Mucosa of gallbladder (tissue), 1 donor: ENCODE measurements at regions not wholly inside any gene's neighbourhood (a gene's known extent, or its start where the extent isn't known, plus 50 kb on each side); places are given as distances from the start of the nearest gene placed in this dataset.
"Not testable (repeated sequence)": the region's sequence is repeated elsewhere in the genome, so short reads cannot be mapped to it uniquely, and the experiment has no call there.

Source experiments
- DNase-seq: peaks from one replicate; pipeline ENCODE4 v3.0.0-alpha.2; 2020; ENCODE audit warnings: low spot score
- donor health status: DM: no; HTN: no; CAD: no.

DNA sequence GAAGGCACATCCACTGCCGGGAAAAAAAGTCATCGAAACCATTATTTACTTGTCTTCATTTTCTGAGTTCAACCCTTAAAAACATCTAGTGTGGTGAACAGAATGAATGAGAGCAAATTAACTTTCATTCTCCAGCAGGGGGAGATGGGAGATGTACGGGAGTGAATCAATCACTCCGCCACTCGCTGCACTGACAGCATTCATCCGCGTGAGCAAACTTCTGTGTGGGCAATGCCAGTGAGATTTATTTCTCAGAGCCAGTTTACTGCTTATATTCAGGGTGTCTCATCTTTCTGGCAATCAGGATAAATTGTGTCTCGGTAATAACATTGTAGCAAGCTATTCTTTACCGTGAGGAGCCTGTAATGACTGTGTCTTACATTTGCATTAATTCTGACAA lies 463.6 kb upstream of the MIS18BP1 start:
- DNase-seq = no peak

DNA sequence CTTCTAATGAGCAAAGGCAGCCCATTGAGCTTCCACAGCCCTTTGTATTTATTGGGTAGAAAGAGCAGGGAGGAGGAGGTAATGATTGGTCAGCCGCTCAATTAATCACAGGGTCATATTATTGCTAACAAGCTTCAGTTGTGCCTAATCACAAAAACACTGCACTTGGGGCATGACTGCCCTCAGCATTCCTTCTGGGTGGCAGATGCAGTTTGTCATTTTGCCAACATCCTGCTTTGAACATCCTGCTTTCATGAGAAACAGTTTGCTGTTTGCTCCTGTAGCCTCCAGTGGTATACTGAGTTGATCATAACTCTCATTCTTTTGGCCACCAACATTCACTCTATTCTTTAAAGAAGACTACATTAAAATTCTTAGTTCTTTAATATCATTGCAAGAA lies 462.9 kb upstream of the MIS18BP1 start:
- no peak for DNase-seq

DNA sequence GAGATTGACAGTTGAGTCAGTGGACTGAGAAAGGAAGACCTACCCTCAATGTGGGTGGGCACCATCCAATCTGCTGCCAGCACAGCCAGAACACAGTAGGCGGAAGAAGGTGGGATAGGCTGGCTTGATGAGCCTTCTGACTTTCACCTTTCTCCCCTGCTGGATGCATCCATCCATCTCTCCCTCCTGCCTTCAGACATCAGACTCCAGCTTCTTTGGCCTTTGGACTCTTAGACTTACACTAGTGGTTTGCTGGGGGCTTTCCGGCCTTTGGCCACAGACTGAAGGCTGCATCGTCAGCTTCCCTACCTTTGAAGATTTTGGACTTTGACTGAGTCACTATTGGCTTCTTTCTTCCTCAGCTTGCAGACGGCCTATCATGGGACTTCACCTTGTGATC lies 456.5 kb upstream of the MIS18BP1 start:
- DNase-seq = no peak

DNA sequence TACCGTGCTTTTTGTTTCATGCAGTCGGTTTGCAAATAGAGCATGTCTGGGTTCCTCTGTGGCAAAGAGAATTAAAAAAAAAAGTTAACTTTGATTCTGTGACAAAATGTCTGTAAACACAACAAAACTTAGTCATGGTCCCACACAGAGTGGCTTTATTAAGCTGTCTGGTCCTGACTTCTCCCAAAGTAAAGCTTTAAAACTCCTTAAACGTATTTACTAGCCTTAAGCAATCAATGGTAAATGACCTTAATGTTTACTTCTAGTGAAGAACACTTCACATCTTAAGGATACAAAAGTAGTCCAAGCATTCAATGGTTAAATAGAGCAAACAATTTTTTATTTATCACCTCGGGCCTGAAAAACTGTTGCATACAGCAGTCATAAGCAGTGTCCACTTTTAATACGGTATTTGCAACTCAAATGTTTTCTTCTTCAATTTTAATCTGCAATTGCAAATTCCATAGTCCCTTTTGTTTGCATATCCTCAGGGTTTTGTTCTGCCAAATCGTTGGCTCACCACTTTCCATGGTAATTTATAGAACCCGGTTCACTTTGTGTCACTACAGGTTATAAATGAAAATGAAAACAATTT lies 453.0 kb upstream of the MIS18BP1 start:
- no peak for DNase-seq

DNA sequence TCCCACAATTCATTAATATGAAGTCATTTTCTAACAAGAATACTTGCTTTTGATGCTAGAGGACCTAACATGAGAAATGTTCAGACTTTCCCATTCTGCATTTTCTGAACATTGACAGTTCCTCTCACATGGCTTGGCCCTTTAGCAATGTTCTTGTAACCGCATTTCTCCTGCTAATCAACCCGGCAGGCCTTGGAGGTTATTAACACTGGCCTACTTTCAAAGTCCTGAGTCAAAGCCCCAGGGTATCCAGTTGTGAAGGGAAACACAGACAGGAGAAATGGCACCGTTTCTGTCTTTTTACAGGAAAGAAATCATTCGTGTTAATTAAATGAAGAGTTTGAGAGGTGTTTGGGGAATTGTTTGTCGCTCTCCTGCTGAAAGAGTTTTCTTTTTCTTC lies 446.5 kb upstream of the MIS18BP1 start:
- DNase-seq = no peak

DNA sequence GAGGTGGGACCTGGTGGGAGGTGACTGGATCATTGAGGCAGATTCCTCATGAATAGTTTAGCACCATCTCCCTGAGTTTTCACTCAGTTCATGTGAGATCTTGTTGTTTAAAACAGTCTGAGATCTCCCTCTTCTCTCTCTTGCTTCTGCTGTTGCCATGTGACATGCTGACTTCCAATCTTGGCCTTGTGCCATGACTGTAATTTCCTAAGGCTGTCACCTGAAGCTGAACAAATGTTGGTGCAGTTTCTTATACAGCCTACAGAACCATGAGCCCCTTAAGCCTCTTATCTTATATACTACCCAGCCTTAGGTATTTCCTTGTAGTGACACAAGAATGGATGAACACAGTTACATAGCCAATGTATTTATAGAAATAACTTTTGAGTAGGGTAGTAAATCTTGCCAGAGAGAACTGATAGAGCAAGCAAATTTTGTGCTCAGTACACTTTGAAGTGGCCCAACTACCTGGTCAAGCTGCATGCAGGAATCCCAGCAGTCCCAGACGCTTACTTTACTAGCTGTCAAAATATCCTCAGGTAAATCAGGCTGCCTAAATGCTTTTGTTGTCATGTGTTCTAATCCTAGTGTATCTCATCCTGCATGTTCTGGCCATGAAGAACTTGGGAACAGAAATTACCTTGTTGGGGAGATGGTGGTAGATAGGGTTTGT lies 445.6 kb upstream of the MIS18BP1 start:
- DNase-seq = no peak

DNA sequence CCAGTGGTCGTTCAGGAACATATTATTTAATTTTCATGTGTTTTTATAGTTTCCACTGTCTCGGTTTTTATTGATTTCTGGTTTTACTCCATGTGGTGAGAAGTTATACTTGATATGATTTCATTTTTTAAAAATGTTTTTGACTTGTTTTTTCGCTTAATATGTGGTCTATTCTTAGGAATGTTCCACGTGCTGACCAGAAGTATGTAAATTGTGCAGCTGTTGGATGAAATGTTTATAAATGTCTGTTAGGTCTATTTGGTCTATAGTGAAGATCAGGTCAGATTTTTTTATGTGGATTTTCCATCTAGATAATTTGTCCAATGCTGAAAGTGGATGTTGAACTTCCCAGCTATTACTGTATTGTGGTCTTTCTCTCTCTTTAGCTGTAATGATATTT lies 433.8 kb upstream of the MIS18BP1 start:
- DNase-seq = no peak

DNA sequence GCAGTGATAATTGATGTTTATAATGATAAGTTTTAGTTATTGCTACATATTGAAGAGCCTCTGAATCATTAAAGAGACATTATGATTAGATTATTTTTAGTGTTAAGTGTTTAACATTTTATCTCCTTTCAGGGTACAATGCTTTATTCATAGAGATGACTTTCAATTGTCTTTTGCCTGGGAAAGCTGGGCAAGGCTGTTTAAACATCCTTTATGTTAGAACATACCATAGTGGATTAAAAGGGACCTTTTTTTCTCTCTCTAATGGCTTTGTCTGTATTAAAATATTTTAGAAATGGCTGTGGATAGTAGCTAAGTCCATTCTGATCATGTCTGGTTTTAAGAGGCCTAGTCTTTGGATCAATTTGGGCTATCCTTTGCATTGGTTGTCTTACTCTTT lies 427.5 kb upstream of the MIS18BP1 start:
- no peak for DNase-seq

DNA sequence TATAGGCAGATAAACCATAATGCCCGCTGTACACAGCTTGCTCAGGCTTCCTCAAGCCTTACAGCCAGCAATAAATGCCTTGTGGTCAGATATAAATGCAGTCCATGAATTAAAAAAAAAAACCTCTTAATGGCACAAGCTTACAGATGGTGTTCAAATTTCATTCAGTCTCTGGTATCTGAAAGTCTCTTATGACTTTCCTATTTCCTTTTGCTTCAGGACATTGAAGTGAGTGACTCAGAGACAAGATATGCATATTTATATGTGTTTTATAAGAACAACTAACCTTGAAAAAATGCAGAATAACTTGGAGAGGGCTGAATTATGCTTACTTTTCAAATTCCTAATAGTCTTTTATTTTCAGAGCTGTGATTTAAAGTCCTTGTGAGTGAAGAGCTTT lies 426.9 kb upstream of the MIS18BP1 start:
- no peak for DNase-seq

DNA sequence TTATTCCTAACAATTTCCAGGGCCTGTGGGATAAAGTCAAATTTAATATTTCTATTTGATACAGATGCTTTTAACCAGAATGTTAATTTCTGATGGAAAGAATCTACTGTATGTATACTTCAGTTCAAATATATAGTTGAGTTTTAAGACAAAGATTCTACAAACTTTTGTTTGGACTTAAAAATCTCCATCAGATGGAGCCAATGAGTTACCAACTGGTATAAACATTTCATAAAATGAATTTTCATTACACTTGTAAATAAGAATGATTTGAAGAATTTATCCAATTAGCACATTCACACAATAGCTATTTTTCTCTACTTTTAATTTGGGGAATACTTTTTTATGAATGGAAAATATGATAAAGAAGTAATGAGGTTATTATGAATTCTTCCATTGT lies 425.2 kb upstream of the MIS18BP1 start:
- DNase-seq = no peak

DNA sequence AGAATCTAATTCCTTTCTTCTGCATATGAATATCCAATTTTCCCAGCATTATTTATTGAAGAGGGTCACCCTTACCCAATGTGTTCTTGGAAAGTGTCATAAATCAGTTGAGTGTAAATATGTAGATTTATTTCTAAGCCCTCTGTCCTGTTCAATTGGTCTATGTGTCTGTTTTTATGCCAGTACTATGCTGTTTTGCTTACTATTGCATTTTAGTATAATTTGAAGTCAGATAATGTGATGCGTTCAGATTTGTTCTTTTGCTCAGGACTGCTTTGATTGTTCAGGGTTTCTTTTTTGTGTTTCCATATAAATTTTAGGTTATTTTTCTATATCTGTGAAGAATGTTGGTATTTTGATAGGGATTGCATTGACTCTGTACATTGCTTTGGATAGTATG lies 420.4 kb upstream of the MIS18BP1 start:
- no peak for DNase-seq

DNA sequence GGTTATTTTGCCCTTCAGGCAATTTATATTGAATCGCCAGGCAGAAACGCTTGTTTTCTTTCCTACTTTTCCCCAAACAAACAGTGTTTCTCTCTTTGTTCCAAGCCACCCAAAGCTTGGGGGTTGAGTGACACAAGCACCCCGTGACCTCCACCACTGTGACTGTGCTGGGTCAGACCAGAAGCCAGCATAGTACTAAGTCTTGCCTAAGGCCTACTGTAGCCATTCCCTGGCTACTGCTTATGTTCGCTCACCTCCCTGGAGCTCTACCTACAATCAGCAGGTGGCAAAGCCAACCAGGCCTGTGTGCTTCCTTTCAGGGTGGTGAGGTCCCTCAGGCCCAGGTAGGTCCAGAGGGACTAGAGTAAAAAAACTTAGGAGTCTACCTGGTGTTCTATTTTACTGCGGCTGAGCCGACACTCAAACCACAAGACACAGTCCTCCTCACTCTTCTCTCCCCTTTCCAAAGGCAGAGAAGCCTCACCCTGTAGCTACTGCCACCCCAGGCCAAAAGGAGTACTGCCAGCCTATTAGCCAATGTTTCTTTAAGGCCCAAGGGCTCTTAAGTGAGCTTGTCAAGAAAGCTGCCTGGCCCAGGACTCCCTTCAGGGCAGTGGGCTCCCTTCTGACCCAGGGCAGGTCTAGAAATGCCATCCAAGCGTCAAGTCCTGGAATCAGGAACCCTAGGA lies 411.8 kb upstream of the MIS18BP1 start:
- DNase-seq = no peak

DNA sequence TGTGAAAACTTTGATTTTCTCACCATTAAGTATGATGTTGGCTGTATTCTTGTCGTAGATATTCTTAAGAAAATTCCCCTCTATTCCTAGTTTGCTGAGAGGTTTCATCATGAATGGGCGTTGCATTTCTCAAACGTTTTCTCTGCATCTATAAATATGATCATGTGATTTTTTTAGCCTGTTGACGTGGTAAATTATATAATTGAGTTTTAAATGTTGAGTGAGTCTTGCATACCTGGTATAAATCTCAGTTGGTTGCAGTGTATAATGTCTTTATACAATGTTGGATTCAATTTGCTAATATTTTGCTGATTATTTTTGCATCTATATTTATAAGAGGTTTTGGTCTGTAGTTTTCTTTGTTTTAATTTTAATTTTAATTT lies 405.9 kb upstream of the MIS18BP1 start:
- no peak for DNase-seq

DNA sequence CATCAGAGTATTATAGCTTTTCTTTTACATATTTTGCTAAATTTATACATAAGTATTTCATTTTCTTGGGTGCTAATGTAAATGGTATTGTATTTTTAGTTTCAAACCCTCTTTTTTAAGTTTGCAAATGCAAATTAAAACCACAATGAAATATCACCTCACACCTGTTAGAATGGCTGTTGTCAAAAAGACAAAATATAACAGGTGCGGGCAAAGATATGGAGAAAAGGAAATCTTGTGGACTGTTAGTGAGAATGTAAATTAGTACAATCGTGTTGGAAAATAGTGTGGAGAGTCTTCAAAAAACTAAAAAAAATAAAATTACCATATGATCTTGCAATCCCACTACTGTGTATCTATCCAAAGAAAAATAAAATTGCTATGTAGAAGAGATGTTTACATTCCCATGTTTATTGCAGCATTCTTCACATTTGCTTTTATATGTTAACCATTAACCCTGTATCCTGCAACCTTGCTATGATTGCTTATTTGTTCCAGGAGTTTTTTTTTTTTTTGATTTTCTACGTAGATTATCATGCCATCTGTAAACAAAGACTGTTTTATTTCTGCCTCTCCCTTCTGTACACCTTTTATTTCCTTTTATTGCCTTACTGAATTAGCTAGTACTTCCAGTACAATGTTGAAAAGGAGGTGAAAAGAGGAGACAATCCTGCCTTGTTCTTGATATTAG lies 405.4 kb upstream of the MIS18BP1 start:
- no peak for DNase-seq

DNA sequence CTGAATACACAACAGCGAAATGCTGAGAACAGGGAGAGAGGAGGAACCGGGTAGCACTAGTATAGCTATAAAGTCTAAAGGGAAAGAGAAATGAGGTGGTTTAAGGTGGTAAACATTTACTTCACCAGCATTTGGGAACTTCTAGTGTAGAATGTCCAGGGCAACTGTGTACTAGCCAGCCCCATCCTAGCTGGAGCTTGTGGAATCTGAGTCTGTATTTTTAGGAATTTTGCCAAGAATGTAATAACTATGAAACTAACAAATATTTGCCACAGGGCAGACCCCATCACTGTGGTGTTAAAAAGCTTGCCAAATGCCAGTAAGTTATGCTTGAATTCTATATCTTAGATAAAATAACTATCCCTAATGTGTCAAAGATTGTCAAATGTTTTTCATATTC lies 398.9 kb upstream of the MIS18BP1 start:
- DNase-seq = no peak

DNA sequence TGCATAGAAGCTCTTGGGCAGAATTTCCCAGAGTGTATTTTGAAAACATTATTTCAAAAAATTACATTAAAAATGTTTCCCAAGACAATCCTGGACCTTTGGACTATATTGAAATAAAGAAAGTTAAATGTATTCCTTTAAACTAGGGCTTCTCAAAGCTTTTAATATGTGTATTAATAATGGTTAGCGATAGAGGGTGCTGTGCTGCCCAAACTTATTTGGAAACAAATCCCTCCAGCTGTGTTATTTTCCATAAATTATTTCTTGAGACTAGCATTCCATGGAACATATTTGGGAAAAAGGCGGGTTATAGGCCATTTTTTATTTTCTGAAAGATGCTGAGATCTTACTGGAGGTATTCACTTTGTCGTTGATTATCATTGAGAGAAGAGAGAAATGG lies 397.8 kb upstream of the MIS18BP1 start:
- DNase-seq = no peak

DNA sequence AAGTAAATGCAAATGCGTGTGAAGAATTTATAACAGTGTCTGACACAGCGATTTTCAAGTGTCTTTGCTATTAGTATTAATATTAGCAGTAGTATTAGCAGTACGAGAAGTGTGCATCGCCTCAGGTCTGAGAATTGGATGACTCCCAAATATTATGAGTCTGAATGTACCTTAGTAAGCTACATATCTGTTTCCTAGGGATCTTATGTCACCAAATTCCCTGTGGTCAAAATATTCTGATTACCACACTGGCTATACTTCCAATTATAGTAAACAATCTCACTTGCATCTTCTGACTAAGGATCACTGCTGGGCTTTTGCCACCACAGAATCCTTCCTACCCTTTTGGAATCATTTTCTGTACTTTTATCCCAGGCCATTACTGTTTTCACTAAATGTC lies 396.0 kb upstream of the MIS18BP1 start:
- no peak for DNase-seq

DNA sequence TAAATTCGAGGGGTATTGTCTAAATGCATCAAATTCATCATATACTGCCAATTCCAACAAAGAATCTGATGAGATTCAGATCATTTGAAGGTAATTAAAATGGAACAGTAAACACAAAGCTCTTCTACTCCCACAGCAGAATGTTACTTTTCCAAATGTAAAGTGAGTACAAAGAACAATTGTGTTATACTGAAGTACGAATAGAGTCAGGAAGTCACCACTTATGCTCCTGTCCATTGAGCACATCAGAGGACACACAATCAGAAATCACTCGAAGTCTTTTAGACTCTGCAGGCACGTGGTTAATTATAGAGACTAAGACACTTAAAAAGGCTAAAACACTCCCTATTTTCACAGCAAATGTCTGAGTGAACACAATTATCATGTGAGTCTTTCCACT lies 388.5 kb upstream of the MIS18BP1 start:
- DNase-seq = no peak

DNA sequence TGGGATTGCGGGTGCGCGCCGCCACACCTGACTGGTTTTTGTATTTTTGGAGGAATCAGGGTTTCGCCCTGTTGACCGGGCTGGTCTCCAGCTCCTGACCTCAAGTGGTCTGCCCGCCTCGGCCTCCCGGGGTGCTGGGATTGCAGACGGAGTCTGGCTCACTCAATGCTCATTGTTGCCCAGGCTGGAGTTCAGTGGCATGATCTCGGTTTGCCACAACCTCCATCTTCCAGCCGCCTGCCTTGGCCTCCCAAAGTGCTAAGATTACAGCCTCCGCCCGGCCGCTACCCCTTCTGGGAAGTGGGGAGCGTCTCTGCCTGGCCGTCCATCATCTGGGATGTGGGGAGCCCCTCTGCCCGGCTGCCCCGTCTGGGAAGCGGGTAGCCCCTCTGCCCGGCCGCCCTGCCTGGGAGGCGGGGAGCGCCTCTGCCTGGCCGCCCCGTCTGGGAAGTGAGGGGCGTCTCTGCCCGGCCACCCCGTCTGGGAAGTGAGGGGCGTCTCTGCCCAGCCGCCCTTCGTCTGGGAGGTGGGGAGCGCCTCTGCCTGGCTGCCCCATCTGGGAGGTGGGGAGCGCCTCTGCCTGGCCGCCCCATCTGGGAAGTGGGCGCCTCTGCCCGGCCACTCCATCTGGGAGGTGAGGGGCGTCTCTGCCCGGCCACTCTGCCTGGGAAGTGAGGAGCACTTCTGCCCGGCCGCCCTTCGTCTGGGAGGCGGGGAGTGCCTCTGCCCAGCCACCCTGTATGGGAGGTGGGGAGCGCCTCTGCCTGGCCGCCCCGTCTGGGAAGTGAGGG lies 381.8 kb upstream of the MIS18BP1 start:
- DNase-seq = not testable (repeated sequence)

DNA sequence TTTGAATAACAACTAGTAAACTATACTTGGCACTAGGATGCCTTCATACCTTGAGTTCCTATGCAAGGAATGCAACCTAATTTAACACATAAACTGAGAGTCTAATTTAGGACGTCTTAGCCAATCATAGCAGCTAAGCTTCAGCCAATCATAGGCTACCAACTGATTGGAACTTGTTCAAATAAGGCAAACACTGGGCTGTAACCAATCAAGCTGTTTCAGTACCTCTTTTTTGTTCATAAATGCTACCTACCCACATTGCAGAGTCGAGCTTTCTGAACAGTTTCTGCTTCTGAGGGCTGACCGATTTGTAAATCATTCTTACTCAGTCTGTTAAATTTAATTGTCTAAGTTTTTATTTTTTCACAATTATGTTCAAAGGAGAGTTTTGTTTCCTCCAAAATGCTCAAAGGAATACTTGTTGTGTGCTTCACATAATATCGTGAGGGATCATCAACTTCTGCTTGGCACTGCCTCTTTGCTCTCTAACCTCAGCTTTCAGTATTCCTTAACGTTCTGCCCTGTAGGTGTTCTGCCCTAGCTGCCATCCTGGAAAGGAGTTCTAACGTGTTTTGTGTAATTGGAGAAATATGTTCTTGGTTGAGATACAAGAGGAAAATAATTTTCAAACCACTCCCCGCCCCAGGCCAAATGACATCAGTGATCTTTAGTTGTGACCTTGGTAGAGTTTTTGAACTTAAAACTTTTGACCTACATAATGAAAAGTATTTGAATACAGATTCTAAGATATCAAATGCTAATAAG lies 380.4 kb upstream of the MIS18BP1 start:
- no peak for DNase-seq

DNA sequence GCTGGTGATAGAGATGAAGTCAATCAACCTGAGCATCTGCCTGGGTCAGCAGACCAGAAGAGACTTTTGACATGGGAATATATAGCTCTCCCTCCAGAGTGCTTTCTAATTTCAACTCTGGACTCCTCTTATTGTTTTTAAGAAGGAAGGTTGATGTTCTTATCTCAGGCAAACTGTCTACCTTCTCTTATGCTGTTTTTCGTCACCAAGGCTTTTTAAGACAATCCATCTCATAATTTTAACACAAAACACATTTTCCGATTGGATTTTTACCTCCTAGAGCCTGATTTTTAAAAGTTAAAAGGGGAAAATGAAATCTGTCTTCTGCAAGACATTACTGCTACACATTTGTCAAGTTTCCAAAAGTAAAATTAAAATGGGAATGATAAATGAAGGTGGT lies 368.7 kb upstream of the MIS18BP1 start:
- no peak for DNase-seq
